H1 (cell line): ENCODE measurements at regions not wholly inside any gene's neighbourhood (a gene's known extent, or its start where the extent isn't known, plus 50 kb on each side); places are given as distances from the start of the nearest gene placed in this dataset.
"Not testable (repeated sequence)": the region's sequence is repeated elsewhere in the genome, so short reads cannot be mapped to it uniquely, and the experiment has no call there.

Source experiments
- CTCF ChIA-PET: fragments of 300-600 bp; sonication (Branson Sonifier 250); formaldehyde crosslinking; loops from one replicate; lab custom pipeline; 2021; ENCODE audit not compliant: partially characterized antibody; lab: Charles Lee
- POLR2A ChIA-PET: fragments of 300-600 bp; sonication (Branson Sonifier 250); formaldehyde crosslinking; loops from one replicate; lab custom pipeline; 2021; ENCODE audit warnings: inconsistent platforms; ENCODE audit not compliant: partially characterized antibody; lab: Charles Lee
- DNase-seq, 2 experiments: peaks; one replicate each; pipeline versions ENCODE4 v3.0.0 to v3.0.0-alpha.2; 2010 to 2022; ENCODE audit warnings: low spot score in 2 of 2, low read depth in 1 of 2, mixed read lengths in 1 of 2
- FAIRE-seq: peaks from 2 replicates; lab custom pipeline; 2011; peaks lifted over from hg19 to GRCh38; lab: Jason Lieb, UNC
- H2AFZ ChIP-seq: 2 replicates; pipeline ENCODE4 v1.8.1; 2012; ENCODE audit warnings: low read length, inconsistent platforms
- H2AK5ac ChIP-seq: 2 replicates; pipeline ENCODE4 v1.6.1; 2013; ENCODE audit warnings: low read depth, low read length
- H2BK120ac ChIP-seq: replicated peaks from 2 replicates; pipeline ENCODE3; 2013; ENCODE audit warnings: low read depth, low read length, inconsistent platforms
- H2BK12ac ChIP-seq: 2 replicates; pipeline ENCODE4 v1.6.1; 2013; ENCODE audit warnings: low read depth, low read length
- H2BK15ac ChIP-seq: 2 replicates; pipeline ENCODE4 v1.6.1; 2013; ENCODE audit warnings: low read length
- H2BK20ac ChIP-seq: 2 replicates; pipeline ENCODE4 v1.6.1; 2013; ENCODE audit warnings: low read length
- H2BK5ac ChIP-seq: 2 replicates; pipeline ENCODE4 v1.6.1; 2013; ENCODE audit warnings: low read depth, low read length
- H3K14ac ChIP-seq: 2 replicates; pipeline ENCODE4 v1.6.1; 2013; ENCODE audit warnings: inconsistent platforms; ENCODE audit not compliant: insufficient read length
- H3K18ac ChIP-seq: 2 replicates; pipeline ENCODE4 v1.6.1; 2013; ENCODE audit warnings: low read length; ENCODE audit errors: extremely low read depth
- H3K23ac ChIP-seq: 2 replicates; pipeline ENCODE4 v1.6.1; 2013; ENCODE audit warnings: inconsistent platforms; ENCODE audit not compliant: insufficient read length
- H3K23me2 ChIP-seq: 2 replicates; pipeline ENCODE4 v1.6.1; 2013; ENCODE audit warnings: low read depth, low read length
- H3K27ac ChIP-seq: 2 replicates; pipeline ENCODE4 v1.6.1; 2011; ENCODE audit warnings: low read depth, low read length, inconsistent platforms
- H3K27me3 ChIP-seq, 4 experiments: replicated peaks in 1 of 4; 1 replicate in 1 of 4; 2 replicates in 3 of 4; pipeline versions ENCODE4 v1.6.1 to v1.8.1; 2011 to 2013; ENCODE audit warnings: low read length in 3 of 4, mild to moderate bottlenecking in 3 of 4, inconsistent platforms in 2 of 4, mixed read lengths in 2 of 4, moderate library complexity in 1 of 4; ENCODE audit not compliant: control insufficient read depth in 3 of 4, insufficient read depth in 3 of 4; ENCODE audit errors: extremely low read depth in 1 of 4
- H3K36me3 ChIP-seq, 4 experiments: 2 replicates each; pipeline versions ENCODE4 v1.6.1 to v1.8.1; 2011 to 2013; ENCODE audit warnings: mild to moderate bottlenecking in 4 of 4, low read length in 3 of 4, moderate library complexity in 2 of 4, control low read depth in 1 of 4, inconsistent platforms in 1 of 4; ENCODE audit not compliant: insufficient read depth in 4 of 4, control insufficient read depth in 2 of 4
- H3K4ac ChIP-seq: replicated peaks from 2 replicates; pipeline ENCODE3; 2013; ENCODE audit warnings: low read length, low read depth, mixed read lengths, inconsistent platforms; ENCODE audit not compliant: insufficient read length
- H3K4me1 ChIP-seq, 4 experiments: replicated peaks in 1 of 4; 1 replicate in 1 of 4; 2 replicates in 3 of 4; pipeline versions ENCODE4 v1.6.1 to v1.8.1; 2011 to 2013; ENCODE audit warnings: low read length in 3 of 4, inconsistent platforms in 2 of 4, mixed read lengths in 1 of 4; ENCODE audit not compliant: insufficient read depth in 4 of 4, control insufficient read depth in 3 of 4
- H3K4me2 ChIP-seq, 2 experiments: 2 replicates each; pipeline versions ENCODE4 v1.6.1 to v1.8.1; 2011 to 2013; ENCODE audit warnings: low read depth in 2 of 2, low read length in 2 of 2, control low read depth in 1 of 2, inconsistent platforms in 1 of 2, mild to moderate bottlenecking in 1 of 2; ENCODE audit not compliant: insufficient read depth in 1 of 2
- H3K4me3 ChIP-seq, 4 experiments: fragments of 200-600, 300-600 bp in 1 of 4; sonication (generic), shearing (Covaris generic), sonication (Bioruptor Twin) in 1 of 4; 2 replicates each; pipeline versions ENCODE4 v1.5.1 to v1.8.1; 2011 to 2016; ENCODE audit warnings: low read length in 4 of 4, low read depth in 3 of 4, control low read depth in 2 of 4, inconsistent platforms in 2 of 4, mild to moderate bottlenecking in 2 of 4, mixed read lengths in 1 of 4, moderate library complexity in 1 of 4; ENCODE audit not compliant: insufficient read depth in 2 of 4; ENCODE audit errors: extremely low read depth in 1 of 4
- H3K56ac ChIP-seq: replicated peaks from 2 replicates; pipeline ENCODE3; 2013; ENCODE audit warnings: low read depth, mild to moderate bottlenecking, mixed read lengths, low read length, inconsistent platforms; ENCODE audit not compliant: insufficient read length
- H3K79me1 ChIP-seq: 2 replicates; pipeline ENCODE4 v1.6.1; 2013; ENCODE audit warnings: low read depth, low read length, control low read depth
- H3K79me2 ChIP-seq, 2 experiments: 2 replicates each; pipeline versions ENCODE4 v1.6.1 to v1.8.1; 2012 to 2013; ENCODE audit warnings: low read length in 2 of 2, mild to moderate bottlenecking in 2 of 2, inconsistent platforms in 1 of 2; ENCODE audit not compliant: insufficient read depth in 2 of 2, control insufficient read depth in 1 of 2
- H3K9ac ChIP-seq, 4 experiments: replicated peaks in 1 of 4; 1 replicate in 1 of 4; 2 replicates in 3 of 4; pipeline versions ENCODE4 v1.6.1 to v1.8.1; 2011 to 2013; ENCODE audit warnings: low read depth in 3 of 4, low read length in 3 of 4, control low read depth in 2 of 4, mild to moderate bottlenecking in 2 of 4, moderate library complexity in 2 of 4, inconsistent platforms in 1 of 4; ENCODE audit errors: extremely low read depth in 1 of 4
- H3K9me3 ChIP-seq, 2 experiments: 2 replicates each; pipeline versions ENCODE4 v1.6.1 to v1.8.1; 2012 to 2013; ENCODE audit warnings: mild to moderate bottlenecking in 2 of 2, moderate library complexity in 2 of 2, control low read depth in 1 of 2, inconsistent platforms in 1 of 2, low read depth in 1 of 2, low read length in 1 of 2, mixed read lengths in 1 of 2; ENCODE audit not compliant: insufficient read depth in 2 of 2
- H4K20me1 ChIP-seq, 2 experiments: replicated peaks in 1 of 2; 2 replicates each; pipeline versions ENCODE3 to v1.8.1; 2011 to 2013; ENCODE audit warnings: inconsistent platforms in 2 of 2, low read length in 2 of 2, mild to moderate bottlenecking in 1 of 2; ENCODE audit not compliant: insufficient read depth in 2 of 2, control insufficient read depth in 1 of 2
- H4K5ac ChIP-seq: 2 replicates; pipeline ENCODE4 v1.6.1; 2013; ENCODE audit warnings: low read length, low read depth, mixed read lengths, inconsistent platforms; ENCODE audit not compliant: insufficient read length
- H4K8ac ChIP-seq: 2 replicates; pipeline ENCODE4 v1.8.0; 2013; ENCODE audit warnings: mild to moderate bottlenecking, moderate library complexity, low read length, inconsistent platforms; ENCODE audit not compliant: insufficient read depth; ENCODE audit errors: extremely low read depth
- H4K91ac ChIP-seq: replicated peaks from 2 replicates; pipeline ENCODE3; 2013; ENCODE audit warnings: low read length, mixed read lengths, inconsistent platforms; ENCODE audit not compliant: insufficient read length
- WGBS, 2 experiments: shearing (Covaris generic) in 1 of 2; methylation state at CpG; one replicate each; pipeline versions ENCODE4 v1.1.6 to v1.1.7; 2013 to 2015; ENCODE audit warnings: low lambda C conversion rate in 2 of 2, mixed read lengths in 2 of 2, inconsistent platforms in 1 of 2, low coverage in 1 of 2, missing lambda C conversion rate in 1 of 2; ENCODE audit not compliant: insufficient replicate concordance in 2 of 2, insufficient coverage in 1 of 2, insufficient read length in 1 of 2; ENCODE audit errors: extremely low coverage in 1 of 2, missing lambda C conversion rate in 1 of 2; 5-methylcytosine and 5-hydroxymethylcytosine counted together

GRCh38 chr15:31635715-31636114 is 309.1 kb downstream of the KLF13 start:
- H3K27me3 ChIP-seq, H4K20me1 ChIP-seq, H3K27ac ChIP-seq, H3K56ac ChIP-seq, H4K91ac ChIP-seq, POLR2A ChIA-PET, H2BK15ac ChIP-seq, DNase-seq, H3K18ac ChIP-seq, H3K79me2 ChIP-seq, H3K36me3 ChIP-seq, H3K4me3 ChIP-seq, H2AFZ ChIP-seq, H3K79me1 ChIP-seq, H3K23me2 ChIP-seq, H4K8ac ChIP-seq, H2BK5ac ChIP-seq, H3K4me1 ChIP-seq, H3K14ac ChIP-seq, H4K5ac ChIP-seq, H2BK20ac ChIP-seq, H2BK120ac ChIP-seq, H3K23ac ChIP-seq, H2AK5ac ChIP-seq, H3K9ac ChIP-seq, FAIRE-seq, H3K4me2 ChIP-seq, H2BK12ac ChIP-seq, H3K4ac ChIP-seq: not testable (repeated sequence)
- WGBS, 2 experiments: 89% methylated on average over 6 of the region's 6 CpGs; no CpG with 5 or more reads in 1 of the 2 experiments
- peaks cover 11 to 14% of the 10 kb centered on the region in 2 experiments; a peak in 3 of 4 replicates for H3K9me3 ChIP-seq
- CTCF ChIA-PET: interaction anchor here (0.6 to 1.5 kb wide), 4 partner anchors 26 to 1017 kb away, joined by 3 to 4 read pairs (median 3); no protein-coding TSS in a partner anchor

- CTCF ChIA-PET: interaction anchor here (0.6 to 1.5 kb wide), 3 partner anchors 27 to 148 kb away, joined by 3 to 4 read pairs (median 3); no protein-coding TSS in a partner anchor
- H3K79me2 ChIP-seq, H3K4me3 ChIP-seq, H3K4ac ChIP-seq, H4K5ac ChIP-seq, DNase-seq, H2BK20ac ChIP-seq, H3K79me1 ChIP-seq, H3K4me1 ChIP-seq, H2BK12ac ChIP-seq, H2AFZ ChIP-seq, H3K4me2 ChIP-seq, H3K27ac ChIP-seq, POLR2A ChIA-PET, H2AK5ac ChIP-seq, H3K9ac ChIP-seq, H4K20me1 ChIP-seq, H3K56ac ChIP-seq, H2BK5ac ChIP-seq, H3K23ac ChIP-seq, H4K91ac ChIP-seq, H3K23me2 ChIP-seq, H2BK120ac ChIP-seq, H4K8ac ChIP-seq, H3K27me3 ChIP-seq, H3K18ac ChIP-seq, H3K14ac ChIP-seq, H2BK15ac ChIP-seq, H3K36me3 ChIP-seq: not testable (repeated sequence)
- H3K9me3 ChIP-seq: peaks cover 11 to 14% of the 10 kb centered on the region in 2 experiments; a peak in 3 of 4 replicates
- WGBS, 2 experiments: 90% methylated on average over 1 of the region's 1 CpG; no CpG with 5 or more reads in 1 of the 2 experiments
- peak; percentile 19 for FAIRE-seq
Measured at GRCh38 chr15:31636911-31637310, 310.3 kb downstream of the KLF13 start.
